ENCODE measurements at regions not wholly inside any gene's neighbourhood (a gene's known extent, or its start where the extent isn't known, plus 50 kb on each side); places are given as distances from the start of the nearest gene placed in this dataset.

DNA sequence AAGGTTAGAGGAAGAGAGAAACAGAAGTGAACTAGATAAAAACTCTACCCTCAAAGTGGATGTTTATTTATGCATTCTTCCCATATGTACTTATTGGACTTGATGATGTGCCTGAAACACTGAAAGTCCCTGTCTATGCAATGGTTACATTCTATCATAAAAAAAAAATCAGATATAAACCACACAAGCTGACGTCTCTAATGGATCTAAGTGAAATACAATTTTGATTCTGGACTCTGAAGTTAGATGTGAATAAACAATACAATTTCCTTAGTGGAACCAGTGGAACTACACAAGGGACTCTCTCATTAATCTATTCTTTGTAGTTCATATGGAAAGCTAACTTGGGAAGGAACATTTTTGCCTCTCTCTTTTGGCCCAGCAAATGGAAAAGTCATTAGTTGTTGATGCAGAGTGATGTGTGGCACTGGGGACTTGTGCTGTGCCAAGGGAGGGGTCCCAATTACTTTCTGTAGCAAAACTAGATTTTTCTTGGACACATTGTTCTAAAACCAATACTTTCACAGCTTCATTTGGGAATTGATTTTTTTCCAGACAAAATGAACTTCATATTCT, 376.8 kb downstream of the TRIB2 start:
- DNase-seq (ENCODE audit: low read depth, low spot score): no peak

DNA sequence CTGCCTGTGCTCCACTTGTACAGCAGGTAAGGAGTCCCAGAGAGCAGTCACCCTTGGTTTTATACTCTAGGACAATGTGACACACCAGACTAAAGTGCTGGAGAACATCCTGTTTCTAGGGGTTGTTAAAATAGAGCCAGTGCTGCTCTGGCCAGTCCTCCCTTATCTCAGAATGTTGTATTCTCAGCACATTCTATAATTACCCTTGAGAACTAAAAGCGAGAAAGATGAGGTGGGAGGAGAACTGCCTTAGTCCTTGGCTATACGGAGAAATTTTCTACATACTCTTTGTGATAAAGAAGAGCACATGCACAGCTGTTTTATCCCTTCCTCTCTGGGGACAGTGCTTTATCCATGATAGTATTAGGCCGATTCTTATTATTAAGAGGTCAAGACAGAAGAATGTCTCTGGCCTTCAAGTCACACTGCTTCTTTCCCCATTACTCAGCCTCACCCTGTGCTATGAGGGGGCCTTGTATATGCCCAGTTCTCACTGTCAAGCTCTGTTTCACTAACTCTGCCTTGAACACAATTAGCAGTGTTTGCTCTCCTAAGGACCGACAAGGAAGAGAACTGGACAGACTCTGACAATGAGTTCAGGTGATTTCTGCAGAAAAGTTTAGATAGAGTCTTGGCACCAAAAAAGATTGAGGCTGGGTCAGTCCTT, 385.8 kb downstream of the TRIB2 start:
- no peak for DNase-seq (ENCODE audit: low read depth, low spot score)

DNA sequence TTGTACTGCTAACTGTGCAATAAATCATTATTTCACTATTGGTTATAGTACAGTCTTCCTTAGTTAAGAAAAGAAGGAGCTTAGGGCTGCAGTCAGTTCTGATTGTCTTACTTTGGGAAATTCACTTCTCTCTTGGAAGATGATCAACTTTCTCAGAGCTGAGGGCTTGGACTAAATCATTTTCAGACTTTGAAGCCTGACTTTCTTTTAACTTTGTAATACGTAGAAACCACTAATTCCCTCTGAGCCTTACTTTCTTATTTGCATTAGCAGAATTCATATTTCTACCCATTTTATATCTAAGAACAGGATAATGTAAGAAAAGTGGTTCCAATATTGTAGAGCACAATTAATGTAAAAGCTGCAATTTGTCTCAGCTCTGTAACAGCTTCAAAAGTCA, 386.4 kb downstream of the TRIB2 start:
- no peak for DNase-seq (ENCODE audit: low read depth, low spot score)

DNA sequence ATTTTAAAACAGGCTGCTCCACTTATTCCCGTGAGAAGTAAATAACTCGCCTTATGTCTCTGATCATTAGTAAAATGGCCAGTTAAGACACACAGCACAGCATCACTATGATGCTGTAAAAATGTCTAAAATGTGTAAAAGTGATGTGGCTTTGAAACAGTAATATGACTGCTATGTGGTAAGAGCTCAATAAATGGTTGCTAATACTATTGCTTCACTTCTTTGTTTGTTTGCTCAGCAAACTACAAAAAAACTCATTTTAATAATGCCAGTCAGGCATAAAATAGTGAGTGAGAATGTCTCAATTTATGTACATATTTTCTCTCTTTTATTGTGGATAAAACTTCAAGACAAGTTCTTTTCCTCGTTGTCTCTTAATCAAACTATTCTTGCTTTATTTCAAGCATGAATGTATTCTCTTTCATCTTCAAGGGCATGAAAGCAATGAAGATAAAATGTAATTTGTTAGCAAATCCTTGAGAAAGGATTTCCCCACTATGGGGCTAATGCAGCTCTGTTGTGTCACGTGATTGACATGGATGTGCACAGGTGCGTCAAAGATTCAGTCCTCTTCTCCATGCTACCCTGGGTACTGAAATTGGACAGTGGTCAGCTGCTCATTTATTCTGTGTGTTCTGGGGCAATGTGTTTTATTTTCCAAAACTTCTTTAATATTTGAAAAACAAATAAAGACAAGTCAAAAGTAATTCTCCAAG, 387.2 kb downstream of the TRIB2 start:
- DNase-seq (ENCODE audit: low read depth, low spot score): no peak

DNA sequence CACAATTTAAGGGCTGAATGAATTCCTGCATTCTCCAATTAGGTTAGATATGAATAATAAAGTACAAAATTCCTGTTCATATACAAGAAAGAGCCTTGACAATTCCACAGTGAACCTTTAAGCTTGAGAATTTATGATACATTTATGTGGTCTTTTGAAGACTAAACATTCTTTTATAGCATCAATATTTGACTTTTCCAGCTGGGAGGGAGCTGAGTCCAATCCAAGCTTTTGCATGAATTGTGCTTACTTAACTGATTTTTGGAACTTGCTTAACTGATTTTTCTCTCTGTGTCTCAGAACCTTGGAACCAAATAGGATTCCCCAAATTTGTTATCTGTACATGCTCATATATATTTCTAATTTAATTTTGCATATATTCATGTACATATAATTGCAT, 388.0 kb downstream of the TRIB2 start:
- no peak for DNase-seq (ENCODE audit: low read depth, low spot score)

DNA sequence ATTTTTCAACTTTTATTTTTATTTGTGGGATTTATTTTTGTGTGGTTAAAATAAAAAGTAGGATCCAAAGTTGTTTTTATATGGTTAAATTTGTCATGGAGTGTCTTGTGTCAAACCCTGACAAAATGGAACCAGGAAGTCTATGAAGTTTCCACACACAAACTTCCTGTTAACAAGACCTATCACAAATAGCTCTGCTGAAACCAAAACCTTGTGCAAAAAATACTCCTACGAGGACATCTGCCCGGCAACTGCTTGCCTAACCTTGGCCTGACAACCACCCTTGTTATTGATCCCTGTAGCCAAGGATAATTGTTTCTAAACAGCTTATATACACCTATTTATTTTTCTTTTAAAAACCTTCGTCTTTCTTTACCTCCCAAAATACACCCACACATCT, 389.6 kb downstream of the TRIB2 start:
- no peak for DNase-seq (ENCODE audit: low read depth, low spot score)

DNA sequence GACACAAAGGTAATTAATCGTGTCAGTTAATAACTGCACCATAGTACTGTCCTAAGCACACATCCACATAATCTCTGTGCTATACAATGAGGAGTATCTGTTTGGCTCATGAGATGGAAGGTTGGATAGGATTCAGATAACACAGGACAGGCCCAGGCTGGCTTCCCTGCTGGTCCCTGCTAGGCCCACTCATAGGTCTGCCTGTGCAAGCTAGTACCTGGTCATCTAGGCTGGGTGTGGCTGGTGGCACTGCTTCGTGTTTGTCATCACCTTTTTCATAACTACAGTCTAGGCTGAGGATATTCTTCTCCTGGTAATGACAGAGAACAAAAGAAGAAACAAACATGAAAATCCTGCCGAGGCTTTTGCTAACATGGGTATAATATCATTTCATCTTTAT, 392.8 kb downstream of the TRIB2 start:
- DNase-seq (ENCODE audit: low read depth, low spot score): no peak

DNA sequence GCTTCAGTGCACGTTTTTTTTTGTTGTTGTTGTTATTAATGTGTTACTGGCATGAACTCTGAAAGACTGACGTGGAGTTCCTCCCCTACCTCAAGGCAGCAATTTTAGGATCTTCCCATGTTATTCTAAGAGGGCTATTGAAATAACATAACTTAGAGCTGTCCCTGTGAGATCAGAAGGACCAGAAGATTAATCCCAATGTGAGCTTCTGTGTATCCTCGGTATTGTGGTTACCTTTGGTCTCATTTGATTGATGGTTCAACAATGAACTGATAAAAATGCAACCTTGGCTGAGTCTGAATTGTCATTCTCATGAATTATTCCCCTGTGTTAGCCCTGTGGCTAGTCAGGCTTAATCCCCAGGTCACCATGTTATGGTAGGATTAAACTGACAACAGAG, 394.1 kb downstream of the TRIB2 start:
- DNase-seq (ENCODE audit: low read depth, low spot score): peak; percentile 13

DNA sequence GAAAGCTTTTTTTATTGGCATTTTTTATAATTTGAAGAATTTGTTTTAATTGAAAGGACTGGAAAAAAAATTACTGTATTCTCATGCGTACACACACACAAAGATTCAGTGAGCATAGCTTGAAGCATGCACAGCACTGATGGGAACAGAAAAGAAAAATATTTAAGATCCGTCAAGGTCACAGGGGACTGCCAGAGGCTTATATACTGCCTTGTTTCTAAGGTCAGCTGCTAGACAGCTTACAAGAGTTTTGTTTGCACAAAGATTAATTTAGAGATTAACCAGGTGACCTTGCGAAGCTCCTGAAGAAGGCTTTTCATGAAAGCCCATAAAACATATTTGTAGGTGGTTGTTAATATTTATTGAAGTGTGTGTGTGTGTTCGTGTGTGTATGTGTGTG, 396.3 kb downstream of the TRIB2 start:
- DNase-seq (ENCODE audit: low read depth, low spot score): no peak

DNA sequence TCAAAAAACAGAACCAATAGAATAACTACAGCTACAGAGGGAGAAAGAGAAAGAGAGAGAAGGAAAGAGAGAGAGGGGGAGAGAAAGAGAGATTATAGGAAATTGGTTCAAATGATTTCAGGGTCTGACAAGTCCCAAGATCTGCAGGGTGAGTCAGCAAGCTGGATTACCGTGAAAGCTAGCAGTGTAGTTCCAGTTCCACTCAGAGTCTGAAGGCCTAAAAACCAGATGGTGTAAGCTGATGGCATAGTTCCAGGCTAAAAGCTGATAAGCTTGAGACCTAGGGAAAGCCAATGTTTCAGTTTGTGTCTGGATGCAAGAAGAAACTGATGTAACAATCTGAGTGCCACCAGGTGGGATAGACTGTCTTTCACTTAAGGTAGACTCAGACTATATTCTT, 397.7 kb downstream of the TRIB2 start:
- DNase-seq (ENCODE audit: low read depth, low spot score): peak; percentile 53

DNA sequence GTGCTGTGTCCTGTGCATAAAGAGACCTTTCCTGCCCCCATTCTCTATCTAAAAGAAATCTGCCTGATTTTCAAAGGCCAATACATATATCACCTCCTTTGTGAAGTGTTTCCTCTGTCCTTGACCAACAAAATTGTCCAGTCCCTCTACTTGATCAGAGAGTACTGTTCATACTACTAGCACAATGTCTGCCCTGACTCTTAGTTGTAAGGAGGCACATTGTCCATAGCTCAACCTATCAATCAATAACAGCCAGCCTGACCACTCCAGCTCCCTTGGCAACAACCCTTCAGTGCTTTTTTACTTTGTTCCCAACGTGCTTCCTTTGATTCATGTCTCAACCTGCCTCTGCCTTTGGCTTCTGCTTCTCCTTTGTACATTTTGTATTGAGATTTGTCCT, 398.9 kb downstream of the TRIB2 start:
- DNase-seq (ENCODE audit: low read depth, low spot score): no peak

DNA sequence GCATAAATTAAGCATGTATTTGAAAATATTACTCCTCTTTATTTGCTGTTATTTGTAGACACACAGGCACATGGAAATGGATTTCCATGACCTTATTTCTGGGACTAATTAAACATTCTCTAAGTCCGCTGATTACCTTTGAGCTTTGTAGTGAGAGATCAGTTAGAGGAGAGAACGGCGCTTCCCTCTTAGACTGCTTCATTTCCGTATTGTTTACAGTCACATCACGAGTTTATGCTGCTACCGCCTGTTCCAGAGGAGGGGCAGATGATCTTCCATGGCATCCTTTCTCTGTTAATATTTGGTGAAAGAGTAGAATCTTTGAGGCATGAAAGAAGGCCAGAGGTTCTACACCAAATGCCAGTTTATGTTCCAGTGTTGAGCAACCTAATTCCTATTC, 404.4 kb downstream of the TRIB2 start:
- no peak for DNase-seq (ENCODE audit: low read depth, low spot score)

DNA sequence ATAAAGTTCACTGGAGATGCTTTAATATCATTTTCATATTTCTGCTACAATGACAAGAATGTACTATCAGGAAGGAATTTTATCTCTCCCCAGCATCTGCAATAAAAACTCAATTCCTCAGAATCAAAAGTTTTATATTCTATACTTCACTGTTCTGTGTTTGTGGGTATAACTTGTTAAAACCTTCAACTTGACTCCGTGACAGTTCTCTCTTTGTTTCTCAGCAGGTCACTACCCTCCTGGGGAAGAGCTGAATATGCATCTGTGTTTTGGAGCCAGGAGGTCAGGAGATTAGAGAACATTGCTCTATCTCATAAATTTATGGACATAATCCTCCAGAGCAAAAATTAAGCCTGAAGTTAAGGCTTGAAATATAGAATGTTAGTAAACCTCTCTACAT, 411.4 kb downstream of the TRIB2 start:
- no peak for DNase-seq (ENCODE audit: low read depth, low spot score)

DNA sequence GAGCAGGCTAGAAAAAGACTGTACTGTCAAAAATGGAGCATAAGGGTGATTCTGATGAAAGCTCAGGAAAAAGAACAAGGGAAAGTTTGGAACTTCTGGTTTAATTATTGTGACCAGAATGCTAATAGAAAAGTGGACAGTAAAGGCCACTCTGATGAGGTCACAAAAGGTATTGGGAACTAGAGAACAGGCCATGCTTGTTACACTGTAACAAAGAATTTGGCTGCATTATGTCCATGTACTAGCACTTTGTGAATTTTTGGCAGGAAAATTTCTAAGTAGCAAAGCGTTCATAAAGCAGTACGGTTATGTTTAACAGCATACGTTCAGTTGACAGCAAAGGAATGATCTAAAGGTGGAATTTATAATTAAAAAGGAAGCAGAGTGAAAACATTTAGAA, 418.6 kb downstream of the TRIB2 start:
- no peak for DNase-seq (ENCODE audit: low read depth, low spot score)

DNA sequence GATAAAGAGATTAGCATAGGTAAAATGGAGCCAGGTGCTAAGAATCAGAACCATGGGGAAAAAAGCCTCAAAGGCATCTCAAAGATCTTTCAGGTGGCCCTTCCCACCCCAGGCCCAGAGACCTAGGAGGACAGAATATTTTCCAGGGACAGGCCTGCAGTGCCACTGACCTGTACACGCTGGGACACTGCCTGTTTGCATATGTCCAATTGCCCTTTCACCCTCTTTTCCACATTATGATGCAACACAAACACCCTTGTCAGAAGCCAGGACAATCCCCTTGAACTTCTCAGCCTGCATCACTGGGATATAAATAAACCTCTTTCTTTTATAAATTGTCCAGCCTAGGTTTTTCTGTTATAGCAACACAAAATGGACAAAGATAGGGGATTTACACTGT, 419.1 kb downstream of the TRIB2 start:
- DNase-seq (ENCODE audit: low read depth, low spot score): no peak

DNA sequence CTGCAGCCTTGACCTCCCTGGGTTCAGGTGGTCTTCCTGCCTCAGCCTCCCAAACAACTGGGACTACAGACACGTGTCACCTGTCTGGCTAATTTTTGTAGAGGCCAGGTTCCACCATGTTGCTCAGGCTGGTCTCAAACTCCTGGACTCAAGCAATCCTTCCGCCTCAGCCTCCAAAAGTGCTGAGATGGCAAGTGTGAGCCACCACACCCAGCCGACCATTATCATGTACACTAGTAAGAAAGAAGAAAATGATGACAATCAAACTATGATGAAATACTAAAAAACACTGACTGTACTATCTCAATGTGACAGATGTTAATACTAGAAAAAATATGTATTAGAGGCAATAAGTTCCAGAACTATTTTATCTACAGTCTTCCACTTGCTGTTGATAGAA, 420.9 kb downstream of the TRIB2 start:
- no peak for DNase-seq (ENCODE audit: low read depth, low spot score)

DNA sequence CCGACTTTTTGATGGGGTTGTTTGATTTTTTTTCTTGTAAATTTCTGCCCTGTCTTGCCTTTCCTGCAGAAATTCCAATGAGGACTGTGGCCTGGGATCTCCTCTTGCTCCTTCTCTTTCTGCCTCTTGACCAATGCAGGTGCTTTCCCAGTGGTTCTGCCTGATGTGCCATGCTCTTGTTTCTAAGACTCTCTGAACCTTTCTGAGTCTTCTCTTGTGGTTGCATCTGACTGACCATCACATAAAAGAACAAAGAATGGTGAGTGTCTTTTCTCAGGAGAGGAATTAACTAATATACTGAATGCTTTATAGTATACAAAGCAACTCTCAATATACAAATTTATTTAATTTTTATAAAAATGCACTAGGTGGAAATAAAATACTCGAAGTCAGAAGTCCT, 424.6 kb downstream of the TRIB2 start:
- DNase-seq (ENCODE audit: low read depth, low spot score): no peak

DNA sequence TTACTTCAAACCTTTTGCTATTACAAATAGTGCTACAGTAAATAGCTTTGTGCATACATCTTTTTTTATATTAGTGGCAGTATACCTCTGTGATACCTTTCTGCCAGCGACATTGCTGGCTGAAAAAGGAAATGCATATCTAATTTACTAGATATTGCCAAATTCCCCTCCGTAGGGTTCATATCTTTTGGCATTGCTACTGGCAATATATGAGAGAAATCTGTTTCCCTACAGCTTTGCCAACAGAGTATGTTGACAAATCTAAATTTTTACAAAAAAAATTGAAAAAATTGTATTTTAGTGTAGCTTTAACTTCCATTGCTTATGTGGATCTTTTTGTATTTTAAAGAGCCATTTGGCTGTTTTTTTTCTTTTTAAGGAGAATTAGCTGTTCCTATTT, 426.7 kb downstream of the TRIB2 start:
- no peak for DNase-seq (ENCODE audit: low read depth, low spot score)

DNA sequence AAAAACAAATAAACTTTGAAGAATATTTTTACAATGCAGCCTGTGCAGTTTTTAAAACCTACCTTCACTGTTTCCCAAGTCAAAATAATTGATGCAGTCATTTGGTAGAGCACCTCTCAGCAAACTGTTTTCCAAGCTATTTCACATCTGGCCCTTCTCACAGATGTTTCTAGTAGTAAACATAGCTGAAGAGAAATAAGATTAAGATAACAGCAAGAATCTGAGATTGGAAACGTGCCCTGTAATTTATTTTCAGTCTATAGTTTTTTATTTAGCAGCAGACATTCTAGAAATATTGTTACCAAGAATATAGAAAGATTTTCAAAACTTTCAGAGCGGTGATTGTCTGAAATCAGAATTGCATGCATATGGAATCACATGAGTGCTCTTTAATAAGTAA, 440.2 kb downstream of the TRIB2 start:
- DNase-seq (ENCODE audit: low read depth, low spot score): no peak

DNA sequence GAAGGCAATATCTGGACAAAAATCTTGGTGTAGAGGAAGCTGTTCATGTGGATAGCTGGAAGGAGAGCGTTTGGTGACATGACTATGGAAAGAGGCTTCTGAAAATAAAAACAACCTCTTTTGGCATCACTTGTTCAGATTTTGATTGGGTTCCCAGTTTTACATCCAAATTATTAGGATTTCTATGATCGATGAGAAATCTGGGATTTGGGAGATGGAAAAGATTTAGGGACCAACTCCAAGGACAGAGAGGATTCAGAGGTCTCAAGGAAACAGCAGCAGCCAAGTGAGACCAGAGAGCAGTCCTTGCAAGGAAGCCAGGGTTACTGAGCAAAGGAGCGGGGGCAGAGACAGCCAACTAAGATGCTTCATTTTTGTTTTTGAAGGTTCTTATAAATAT, 441.7 kb downstream of the TRIB2 start:
- no peak for DNase-seq (ENCODE audit: low read depth, low spot score)

DNA sequence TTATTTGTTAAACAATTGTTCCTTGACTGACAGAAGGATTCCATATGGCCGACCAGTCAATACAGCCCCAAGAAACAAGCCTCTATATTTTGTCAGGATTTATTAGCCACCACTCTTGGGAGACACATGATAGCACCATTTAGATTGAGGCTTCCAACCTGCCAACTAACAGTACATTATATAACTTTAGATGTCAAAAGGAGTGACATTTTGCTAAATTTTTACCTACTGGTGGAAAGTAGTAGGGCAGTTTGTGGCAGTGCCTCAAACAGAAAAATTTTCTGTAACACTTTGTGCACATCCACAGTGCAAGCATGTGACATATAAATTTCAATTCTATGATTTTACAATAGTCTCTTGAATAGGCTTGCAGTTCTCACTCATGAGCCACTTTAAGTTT, 464.0 kb downstream of the TRIB2 start:
- no peak for DNase-seq (ENCODE audit: low read depth, low spot score)

DNA sequence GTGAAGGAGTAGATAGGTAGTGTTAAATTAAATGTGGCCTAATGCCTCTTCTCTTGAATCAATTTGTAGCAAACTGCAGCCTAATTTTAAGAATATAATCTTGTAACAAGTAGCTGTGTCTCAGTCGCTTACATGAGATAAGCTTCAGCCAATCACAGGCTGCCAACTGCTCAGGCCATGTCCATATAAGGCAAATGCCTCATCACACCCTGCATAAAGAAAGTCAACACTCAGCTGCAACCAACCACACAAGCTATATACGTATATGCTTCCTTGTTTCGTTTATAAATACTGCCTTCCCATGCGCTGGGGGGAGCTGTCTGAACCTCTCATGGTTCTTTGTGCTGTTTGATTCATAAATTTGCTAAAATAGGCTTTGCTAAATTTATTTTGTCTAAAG, 476.3 kb downstream of the TRIB2 start:
- peak; percentile 16 for DNase-seq (ENCODE audit: low read depth, low spot score)

DNA sequence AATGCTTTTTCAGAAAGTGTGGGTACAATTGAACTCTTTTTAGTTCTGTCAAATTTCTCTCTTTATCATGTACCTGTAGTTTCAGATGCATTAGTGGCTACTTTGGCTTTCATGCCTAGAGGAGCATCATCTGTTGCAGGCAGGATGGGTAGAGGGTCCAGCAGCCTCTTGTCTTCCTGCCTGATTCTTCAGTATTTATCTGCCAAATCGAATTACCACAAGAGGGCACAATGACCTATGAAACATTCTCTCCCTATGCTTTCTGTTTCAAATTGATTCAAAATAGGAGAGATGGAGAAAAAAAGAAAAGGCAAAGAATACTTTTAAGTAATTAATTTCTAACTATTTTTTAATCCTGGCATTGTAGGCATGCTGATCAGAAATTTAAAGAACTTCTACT, 477.2 kb downstream of the TRIB2 start:
- DNase-seq (ENCODE audit: low read depth, low spot score): peak; percentile 64

Measured in astrocyte of the hippocampus (primary cell).